ENCODE measurements at regions not wholly inside any gene's neighbourhood (a gene's known extent, or its start where the extent isn't known, plus 50 kb on each side); places are given as distances from the start of the nearest gene placed in this dataset.

DNA sequence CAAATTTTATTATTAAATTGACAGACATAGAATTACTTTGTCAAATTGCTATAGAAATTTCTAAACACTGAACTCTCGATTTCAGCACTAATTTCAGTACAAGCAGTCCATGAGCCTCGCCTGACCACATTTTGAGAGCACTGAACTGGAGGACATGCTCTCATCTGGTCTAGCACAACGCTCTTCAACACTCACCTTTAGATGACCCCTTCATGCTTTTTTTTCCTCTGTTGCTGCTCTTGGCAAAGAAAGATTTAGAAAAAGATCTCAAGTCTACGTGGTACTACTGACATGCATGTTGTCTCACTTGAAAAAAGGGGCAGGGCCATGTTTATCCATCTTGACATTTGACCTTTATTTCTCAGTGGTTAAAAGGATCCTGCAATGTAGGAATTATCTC, 981.5 kb downstream of the DIAPH3 start:
- no peak for DNase-seq

DNA sequence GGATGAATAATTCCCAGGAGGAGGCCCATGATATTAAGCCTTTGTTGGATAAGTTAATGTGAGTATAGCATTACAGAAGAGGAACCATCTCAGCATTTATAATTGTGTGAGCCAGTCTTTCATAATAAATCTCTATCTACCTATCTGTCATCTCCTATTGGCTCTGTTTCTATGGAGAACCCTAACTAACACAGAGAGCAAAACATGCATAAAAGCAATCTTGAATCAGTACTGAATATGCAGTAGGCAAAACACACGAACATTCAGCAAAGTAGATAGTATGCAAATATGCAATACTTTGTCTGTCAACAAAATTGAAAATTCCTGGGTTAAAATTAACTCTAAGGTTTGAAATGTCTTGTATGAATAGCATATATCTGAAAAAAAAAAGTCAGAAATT, 966.3 kb downstream of the DIAPH3 start:
- no peak for DNase-seq

DNA sequence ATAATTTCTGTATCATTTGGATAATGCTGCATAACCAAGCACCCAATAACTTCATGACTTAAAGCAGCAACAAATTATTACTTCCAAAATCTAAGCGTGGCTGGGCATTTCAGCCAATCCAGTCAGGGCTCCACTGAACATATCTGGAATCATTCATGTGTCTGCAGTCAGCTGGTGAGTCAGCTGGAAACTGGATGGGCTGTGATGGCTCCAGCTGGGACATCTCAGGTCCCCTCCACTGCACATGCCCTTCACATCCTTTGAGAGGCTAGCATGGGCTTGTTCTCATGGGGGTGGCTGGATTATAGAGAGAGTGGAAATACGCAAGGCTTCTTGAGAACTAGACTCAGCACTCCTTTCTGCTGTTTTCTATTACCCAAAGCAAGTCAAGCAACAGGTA, 961.9 kb downstream of the DIAPH3 start:
- no peak for DNase-seq

DNA sequence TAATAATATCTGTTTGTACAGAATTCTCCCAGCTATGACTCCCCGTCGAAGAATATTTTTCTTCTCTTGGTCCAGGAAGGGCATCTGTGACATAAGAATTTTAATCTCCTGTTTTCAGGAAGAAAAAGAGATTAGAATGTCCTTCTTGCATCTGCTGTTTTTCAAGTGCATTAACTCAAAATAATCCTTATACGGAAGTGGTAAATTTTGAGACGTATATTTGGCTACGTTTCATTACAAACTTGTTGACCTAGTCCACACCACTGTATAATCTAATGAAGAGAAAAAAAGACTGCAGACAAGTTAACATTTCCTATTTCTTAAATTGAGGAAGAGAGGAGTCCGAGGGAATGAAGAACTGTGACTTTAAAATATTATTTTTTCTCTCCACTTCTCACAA, 959.9 kb downstream of the DIAPH3 start:
- no peak for DNase-seq

DNA sequence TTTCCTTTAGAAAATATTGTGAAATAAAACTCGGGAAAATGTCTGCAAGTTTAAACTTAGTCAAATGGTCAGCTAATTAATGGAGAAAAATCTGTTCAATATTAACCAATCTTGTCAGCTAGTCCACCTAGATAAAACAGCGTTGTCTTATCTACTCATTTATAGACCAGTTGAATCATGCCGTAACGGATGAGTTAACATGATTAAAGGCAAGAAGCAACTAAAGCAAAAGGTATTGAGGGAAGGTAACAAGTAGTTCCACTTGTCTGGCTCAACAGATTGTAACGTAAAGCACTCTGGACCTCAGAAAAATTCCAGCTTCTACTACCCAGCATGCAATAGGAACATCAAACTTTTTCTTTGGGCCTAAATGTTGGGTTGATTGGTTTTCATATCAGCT, 958.2 kb downstream of the DIAPH3 start:
- DNase-seq, result no peak

DNA sequence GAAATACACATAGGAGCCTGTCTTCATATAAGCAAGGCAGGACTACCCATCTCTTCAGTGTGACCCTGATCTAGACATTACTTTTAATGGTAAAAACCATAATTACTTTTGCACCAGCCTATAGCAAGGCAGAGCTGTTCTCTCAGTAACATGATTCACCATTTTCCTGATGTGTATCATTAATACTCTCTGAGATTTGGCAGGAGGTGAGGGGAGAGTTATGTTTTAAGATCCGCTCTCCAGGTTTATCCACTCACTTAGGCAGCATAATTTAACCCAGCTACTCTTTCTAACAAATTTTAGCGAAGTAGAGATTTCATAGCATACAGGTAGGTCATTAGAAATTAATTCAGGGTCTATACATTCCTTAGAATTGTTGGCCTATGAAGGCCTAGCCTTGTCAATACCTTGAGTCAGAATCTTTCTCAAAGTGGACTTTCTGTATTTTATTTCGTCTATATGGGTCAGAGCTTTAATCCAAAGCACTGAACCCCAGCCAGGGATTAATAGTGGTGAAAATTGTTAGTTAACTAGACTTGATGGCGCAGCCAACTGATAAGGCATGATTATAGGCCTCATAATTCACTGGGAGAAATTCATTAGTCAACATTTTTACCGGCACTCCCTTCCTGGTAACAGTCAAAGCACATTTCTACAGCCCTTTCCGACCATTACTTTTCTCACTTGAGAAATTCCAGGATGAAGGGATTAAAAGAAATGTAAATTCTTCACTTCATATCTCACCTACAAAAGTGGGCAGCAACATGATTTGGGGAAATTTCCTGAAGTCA, 955.1 kb downstream of the DIAPH3 start:
- no peak for DNase-seq

DNA sequence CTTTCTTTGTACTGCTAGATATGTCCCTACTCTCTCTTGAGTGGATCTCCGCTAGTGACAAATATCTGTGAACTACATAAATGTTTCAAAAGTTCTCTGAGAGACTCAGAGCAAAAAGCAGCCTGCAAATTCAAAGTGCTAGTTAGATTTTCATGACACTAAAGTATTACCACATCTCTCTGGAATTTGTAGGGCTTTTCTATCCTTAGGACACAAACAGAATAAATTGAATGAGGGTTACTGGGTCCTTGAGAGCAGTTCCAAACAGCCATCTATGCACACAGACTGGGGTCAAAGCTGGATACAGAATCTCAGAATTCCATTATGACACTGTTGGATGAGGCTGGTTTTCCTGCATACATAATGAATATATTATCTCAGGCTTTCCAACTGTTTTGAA, 953.2 kb downstream of the DIAPH3 start:
- DNase-seq, result no peak

DNA sequence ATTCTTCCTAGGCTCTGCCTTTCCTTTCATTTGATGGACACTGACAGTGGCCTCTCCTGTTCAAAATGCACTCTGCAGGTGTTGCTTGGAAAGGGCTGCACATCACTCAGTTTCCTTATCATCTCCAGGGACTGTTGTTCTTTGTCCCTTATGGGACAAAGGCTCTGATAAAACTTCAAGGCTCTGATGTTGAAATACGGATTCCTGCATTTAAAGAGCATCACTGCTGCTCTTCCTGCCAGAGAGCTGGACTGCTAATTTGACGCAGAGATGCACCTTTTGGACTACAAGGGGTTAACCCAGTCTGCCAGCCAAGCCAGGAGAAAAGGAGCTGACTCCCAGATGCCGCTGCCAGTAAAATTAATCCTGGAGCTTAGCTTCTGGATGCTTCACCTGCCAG, 952.1 kb downstream of the DIAPH3 start:
- no peak for DNase-seq

DNA sequence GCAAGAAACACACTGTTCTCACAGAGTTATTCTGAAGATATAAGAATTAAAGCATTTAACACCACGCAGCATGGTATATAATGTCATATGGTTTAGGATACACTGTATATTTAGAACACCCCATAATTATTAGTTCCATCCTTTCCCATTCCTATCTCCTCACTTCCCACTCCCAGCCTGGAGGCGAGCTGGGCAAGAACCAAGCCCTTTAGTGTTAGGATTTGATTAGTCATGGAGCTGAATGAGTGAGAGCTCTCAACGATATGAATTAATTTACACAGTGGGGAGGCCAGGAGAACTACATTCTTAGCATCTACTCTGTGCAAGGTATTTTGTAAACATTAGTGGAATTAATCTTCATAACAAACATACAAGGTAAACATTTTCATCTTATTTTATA, 934.3 kb downstream of the DIAPH3 start:
- DNase-seq, result no peak

DNA sequence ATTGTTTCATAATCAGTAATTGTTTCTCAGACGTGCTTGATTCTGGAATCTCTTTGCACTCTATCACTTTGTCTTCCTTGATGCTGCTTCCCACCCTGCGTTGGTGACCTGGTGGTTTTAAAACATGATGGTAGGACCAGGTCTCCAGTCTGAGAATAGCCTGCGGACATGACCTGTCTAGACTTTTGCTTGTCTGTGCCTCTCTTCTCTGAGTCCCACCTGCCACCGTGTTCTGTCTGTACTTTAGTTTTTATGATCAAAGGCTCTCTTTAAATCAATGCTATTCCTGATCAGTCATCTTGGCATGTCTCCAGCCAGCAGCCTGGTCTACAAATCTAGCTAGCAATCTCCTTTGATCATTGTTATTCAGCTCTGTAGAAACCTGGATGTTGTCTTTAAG, 933.9 kb downstream of the DIAPH3 start:
- DNase-seq, result no peak

DNA sequence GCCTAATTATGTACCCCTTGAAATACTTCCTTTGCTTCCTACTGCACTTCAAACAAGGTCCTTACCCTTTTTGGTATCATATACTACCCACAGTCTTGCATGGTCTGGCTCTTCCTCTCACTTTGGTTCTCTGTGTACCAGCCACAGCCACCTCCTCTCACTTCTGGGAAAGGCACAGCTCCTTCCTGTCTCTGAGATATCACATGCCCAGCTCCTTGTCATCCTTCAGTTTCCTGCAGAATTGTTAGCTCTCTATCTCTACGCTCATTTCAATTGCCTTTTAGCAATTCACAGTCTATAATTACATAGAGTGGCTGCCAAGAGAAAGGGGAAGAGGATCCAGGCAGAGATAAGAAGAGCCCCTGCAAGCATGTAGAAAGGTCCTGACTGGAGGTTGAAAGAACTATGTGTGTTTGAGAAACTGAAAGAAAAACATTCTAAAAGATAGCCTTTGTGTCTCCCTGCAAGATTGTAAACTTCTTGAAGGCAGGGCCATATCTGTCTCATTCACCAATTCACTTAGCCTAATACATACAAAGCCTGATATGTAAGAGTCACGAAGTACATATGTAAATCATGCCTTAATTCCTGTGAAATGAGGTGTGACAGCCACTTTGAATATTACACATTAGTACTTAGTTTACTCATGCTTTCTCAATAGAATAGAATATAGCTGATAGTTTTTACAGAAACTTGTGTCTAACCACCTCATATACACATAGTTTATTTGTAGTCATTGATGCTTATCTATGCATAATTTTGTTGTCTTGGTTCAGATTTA, 933.1 kb downstream of the DIAPH3 start:
- no peak for DNase-seq

DNA sequence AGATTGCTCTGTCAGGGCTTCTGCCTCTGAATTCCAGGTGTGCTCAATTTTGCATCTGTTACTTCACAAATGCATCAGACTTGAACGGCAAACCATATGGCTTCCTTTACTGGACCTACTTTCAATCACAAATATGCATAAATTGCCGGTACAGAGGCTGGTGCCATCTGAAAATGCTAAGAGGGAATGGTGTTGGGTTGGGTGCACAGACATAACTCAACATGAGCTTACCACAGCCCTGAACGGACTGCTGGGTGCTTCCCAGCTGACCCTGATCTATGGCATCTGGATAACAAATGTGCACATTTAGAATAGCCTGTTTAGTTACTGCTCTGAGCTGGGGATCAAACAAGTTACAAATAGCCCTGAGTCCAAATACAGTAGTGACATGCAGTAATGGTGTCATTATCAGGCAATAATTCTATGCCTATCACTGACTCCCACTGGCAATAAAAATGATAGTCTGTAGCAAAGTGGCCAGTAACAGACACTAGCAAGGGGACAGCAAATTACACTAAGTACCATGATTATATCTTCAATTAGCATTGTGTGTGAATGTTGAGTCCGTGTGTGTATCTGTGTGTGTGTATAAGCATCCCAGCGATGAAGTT, 927.3 kb downstream of the DIAPH3 start:
- no peak for DNase-seq

DNA sequence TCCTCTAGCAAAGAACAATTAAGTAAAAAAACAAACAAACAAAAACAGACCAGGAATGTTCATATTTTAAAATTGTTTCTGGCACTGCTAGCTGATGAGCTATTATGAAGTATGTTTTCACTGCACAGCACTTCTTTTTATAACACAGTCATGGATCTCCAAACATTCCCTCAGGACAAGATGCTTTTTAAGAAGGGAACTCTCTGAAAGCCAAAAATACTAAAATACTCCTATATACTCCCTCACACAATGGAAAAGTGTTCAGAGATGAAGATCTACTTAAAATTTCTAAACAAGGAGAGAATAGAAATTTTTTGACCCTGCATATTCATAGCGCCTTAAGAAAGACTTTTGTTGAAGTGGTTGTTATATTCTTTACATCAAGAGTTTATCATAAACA, 926.8 kb downstream of the DIAPH3 start:
- DNase-seq, result no peak

DNA sequence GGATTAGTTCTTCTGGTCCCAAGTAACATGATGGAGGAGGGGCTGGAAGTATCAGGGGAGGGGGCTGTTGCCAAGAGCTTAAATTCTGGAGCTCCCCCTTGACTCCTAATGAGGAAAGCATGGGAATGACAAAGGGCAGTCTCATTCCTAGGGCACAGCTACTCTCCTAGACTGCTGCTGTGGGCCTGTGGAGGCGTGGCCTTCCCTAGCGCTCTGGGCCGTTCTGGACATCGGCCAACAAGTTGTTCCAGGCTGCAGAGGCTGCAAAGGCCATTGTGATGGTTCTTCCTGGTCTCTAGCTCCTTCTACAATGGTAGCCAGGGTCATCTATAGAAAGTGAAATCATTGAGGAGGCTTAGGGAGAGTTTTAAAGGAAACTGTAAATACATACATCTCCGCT, 916.6 kb downstream of the DIAPH3 start:
- no peak for DNase-seq

DNA sequence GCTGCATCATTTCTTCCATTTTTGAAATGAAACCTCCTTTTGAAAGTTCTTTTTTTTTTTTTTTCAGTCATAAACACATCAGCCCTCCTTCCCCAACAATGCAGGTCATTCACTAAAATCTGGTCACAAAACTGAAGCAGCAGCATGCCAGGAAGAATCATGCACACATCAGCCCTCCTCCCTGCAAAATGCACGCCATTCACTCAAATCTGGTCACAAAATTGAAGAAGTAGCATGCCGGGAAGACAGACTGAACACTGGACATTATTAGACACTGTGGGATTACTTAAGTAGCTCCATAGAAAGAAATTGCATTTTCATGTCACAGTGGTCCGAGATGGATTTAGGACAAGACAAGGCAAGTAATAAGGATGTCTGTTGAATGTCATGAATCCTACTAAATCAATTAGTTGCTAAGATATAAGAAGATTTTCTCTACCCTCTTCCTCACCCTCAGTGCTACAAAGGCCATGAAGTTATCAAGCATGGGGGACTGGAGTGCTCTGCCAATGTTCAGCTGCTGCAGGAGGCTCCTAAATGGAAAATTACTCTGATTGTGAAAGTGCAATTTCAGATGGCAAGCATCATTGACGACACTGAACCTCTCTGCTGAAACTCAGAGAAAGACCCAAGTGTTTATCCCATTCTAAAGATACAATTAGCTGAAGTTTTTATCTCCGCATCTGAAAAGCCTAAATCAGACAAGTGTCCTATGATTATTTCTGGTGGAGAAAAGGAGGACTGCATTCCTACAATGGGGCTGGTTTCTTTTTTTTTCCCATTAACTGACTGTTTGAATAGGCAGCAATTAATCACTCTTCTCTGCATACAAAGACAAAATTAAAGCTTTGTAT, 913.2 kb downstream of the DIAPH3 start:
- no peak for DNase-seq

DNA sequence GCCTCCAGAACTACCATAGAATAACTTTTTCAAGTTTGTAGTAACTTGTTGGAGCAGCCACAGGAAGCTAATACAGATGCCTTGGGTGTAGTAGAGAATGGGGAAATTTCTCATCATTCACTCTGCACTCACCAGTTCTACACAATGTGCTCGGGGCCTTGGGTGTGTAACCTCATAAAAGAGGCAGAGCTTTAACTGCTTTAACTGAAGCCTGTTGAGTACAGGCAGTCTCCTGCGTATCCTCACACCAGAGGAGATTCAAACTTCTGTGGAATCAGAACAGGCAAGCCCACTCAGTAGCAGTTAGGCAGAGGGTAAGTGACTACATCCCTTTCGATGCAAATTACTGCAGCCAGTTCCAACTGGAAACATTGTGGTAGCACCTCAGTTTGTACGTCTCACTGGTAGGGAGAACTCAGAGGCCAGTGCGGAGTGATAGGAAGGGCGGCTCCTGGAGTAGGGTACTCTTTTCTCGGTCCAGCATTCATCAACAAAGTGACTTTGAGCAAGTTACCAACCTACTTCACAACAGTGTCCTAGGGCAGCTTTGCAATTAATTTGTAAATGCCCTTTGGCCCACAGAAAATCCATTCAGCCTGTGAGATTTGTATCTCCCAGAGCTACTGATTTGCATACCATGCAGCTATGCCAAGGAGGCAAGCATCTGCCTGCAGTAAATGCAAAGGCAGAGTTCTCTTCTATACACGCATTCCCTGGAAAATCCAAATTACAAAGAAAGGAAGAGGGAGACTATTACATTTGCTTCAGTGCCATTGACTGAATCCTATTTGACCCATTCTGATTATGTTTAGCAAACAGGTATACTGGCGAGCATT, 904.3 kb downstream of the DIAPH3 start:
- DNase-seq, result no peak

DNA sequence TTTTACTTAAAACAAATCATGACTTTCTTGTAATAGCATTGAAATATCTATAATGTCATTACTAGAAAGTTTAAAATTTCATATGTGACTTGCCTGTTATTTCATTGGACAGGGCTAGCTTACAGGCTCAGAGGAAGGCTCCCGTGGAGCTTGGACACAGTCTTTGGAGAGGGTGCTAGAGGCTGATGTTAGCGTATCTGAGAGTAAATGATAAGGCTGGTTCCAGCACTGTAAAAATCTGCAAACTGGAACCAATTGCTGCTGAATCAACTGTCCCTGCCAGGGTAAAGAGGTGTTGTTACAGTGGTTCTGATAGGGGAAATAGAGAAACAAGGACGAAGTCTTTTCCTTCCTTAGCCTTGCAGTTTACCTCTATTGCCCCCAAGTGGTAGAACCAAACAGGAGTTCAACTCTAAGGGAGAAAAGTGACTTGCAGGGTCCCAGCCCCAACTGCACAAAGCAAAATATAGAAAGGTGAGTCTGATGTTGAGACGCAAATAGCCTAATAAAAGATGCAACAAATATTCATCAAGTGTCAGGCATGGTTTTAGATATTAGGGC, 901.7 kb downstream of the DIAPH3 start:
- no peak for DNase-seq

DNA sequence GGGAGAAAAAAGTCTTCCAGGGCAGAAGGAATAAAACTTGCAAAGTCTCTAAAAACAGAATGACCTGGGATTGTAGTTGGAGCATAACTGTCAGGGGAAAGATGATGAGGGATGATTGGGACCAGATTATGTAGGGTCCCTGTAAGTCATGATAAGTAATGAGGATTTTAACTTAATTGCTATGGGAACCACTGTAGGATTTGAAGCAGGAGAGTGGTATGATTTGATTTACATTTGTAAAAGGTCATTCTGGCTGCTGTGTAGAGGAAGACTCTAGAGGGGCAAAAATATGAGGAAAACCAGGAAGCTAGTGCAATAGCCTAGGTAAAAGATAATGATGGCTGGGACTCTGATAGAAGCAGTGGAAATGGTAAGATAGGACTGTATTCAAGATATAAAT, 900.2 kb downstream of the DIAPH3 start:
- DNase-seq, result no peak

DNA sequence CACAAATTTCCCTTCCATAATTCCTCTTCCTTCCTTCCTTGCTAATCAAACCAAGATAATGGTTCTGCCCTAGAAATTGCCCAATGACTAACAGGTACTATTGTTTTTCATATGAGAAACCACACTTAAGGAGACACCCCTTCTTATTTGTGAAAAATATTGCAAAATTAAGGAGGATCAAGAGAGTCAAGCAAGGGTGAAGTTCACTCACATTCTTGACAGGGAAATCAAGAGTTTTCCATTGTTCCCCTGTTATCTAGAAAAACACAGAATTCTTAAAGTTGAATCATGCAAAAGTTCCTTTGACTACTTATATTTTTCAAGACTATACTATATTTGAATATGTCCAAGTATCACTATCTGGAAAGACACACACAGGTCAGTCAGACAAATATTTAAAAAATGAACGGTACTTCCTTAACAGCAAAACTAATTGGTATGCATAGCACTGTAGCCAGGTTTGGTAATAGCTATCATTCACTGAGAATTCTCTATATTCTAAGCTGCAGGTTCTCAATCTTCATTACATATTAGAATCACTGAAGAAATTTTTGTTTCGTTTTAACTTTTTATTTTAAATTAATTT, 897.2 kb downstream of the DIAPH3 start:
- no peak for DNase-seq

DNA sequence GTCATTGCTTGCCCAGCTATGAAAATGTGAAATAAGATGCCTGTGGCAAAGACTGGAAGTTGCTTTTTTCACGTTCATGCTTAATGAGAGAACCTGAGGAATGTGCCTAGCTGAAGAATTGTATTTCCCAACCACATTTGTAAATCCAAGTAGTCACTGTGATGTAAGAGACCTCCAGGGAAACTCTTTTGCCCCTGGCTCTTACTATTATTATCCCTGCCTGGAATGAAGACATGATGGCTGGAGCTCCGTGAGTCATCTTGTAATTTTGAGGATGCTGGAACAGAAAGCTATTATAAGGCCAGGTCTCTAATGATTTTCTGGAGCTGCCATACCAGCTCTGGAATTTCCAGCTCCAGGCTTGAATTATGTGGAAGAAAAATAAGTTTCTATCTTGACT, 894.3 kb downstream of the DIAPH3 start:
- DNase-seq, result no peak

DNA sequence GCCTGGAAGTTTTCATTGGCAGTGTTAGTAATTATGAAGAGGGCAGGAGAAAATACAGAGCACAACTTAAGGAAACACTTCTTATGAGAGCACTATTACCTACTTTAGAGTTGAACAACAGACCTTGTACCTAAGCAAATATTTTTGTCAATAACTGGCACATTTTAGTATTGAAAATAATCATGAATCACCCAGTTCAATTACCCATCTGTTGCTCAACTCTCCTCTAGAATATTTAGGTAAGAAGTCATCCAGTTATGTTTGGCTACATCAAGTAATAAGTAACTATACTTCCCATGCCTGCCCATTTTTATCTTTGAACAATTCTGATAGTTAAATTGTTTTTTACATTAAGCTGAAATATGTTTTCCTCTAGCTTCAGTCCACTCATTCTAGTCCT, 893.4 kb downstream of the DIAPH3 start:
- DNase-seq, result no peak
